DMS153 treated with DMSO at 0.1 percent for 48 hours (cell line): ENCODE measurements at regions not wholly inside any gene's neighbourhood (a gene's known extent, or its start where the extent isn't known, plus 50 kb on each side); places are given as distances from the start of the nearest gene placed in this dataset.
"Not testable (repeated sequence)": the region's sequence is repeated elsewhere in the genome, so short reads cannot be mapped to it uniquely, and the experiment has no call there.

Source experiments
- DNase-seq: peaks from one replicate; lab custom pipeline; 2025; ENCODE audit not compliant: unreplicated experiment; lab: John Stamatoyannopoulos, UW

GRCh38 chr7:149635561-149636329, 137.6 kb downstream of the ZNF467 start:
- no peak for DNase-seq

GRCh38 chr7:149633976-149634945, 136.7 kb upstream of the ZNF746 start:
- DNase-seq, result no peak

- not testable (repeated sequence) for DNase-seq
Measured at GRCh38 chr7:149628361-149629149, 130.9 kb upstream of the ZNF746 start.

- no peak for DNase-seq
Measured at GRCh38 chr7:149627911-149628310, 130.3 kb upstream of the ZNF746 start.

GRCh38 chr7:149626972-149627371, 129.4 kb upstream of the ZNF746 start:
- DNase-seq, result no peak

GRCh38 chr7:149625947-149626392, 128.4 kb upstream of the ZNF746 start:
- DNase-seq, result no peak

GRCh38 chr7:149625340-149625946, 127.8 kb upstream of the ZNF746 start:
- DNase-seq, result peak; percentile 54

GRCh38 chr7:149624419-149625339, 127.1 kb upstream of the ZNF746 start:
- DNase-seq, result peak; percentile 77

GRCh38 chr7:149624006-149624405, 126.4 kb upstream of the ZNF746 start:
- no peak for DNase-seq

- DNase-seq, result not testable (repeated sequence)
Measured at GRCh38 chr7:149623262-149623997, 125.8 kb upstream of the ZNF746 start.

GRCh38 chr7:149622444-149623210, 125.0 kb upstream of the ZNF746 start:
- no peak for DNase-seq

- DNase-seq, result no peak
Measured at GRCh38 chr7:149621776-149622175, 124.2 kb upstream of the ZNF746 start.

- DNase-seq, result no peak
Measured at GRCh38 chr7:149620961-149621360, 123.4 kb upstream of the ZNF746 start.

- DNase-seq, result no peak
Measured at GRCh38 chr7:149616898-149617297, 119.3 kb upstream of the ZNF746 start.

GRCh38 chr7:149615690-149616270, 118.2 kb upstream of the ZNF746 start:
- DNase-seq, result no peak

GRCh38 chr7:149610441-149611011, 112.9 kb upstream of the ZNF746 start:
- no peak for DNase-seq

GRCh38 chr7:149608168-149608567, 110.6 kb upstream of the ZNF746 start:
- no peak for DNase-seq
